Endothelial cell of umbilical vein (primary cell): ENCODE measurements at regions not wholly inside any gene's neighbourhood (a gene's known extent, or its start where the extent isn't known, plus 50 kb on each side); places are given as distances from the start of the nearest gene placed in this dataset.

ENCODE experiments used
- BruUV-seq: library from RNA; stranded (reverse); fragments of 400-500 nt; replicated peaks from 2 replicates; lab custom pipeline; 2021; lab: Mats Ljungman, UMichigan
- CTCF ChIA-PET: fragments of 300-600, 350-600 bp; sonication (Branson Sonifier 250); formaldehyde crosslinking; loops from one replicate; lab custom pipeline; 2021; ENCODE audit warnings: antibody characterized with exemption, inconsistent platforms; lab: Charles Lee
- POLR2A ChIA-PET: fragments of 300-600, 350-600 bp; sonication (Branson Sonifier 250); formaldehyde crosslinking; loops from one replicate; lab custom pipeline; 2021; ENCODE audit warnings: antibody characterized with exemption, inconsistent platforms; lab: Charles Lee
- DNase-seq: peaks from one replicate; pipeline ENCODE4 v3.0.0-alpha.2; 2011; ENCODE audit warnings: low read depth, low spot score
- FAIRE-seq: peaks from 2 replicates; lab custom pipeline; 2011; peaks lifted over from hg19 to GRCh38; lab: Jason Lieb, UNC
- H2AFZ ChIP-seq: 2 replicates; pipeline ENCODE4 v1.6.0; 2012; ENCODE audit warnings: low read depth, low read length, control low read depth, inconsistent platforms
- H3K27ac ChIP-seq: 2 replicates; pipeline ENCODE4 v1.5.1; 2011; ENCODE audit warnings: low read depth, mild to moderate bottlenecking, control low read depth, low read length, moderate library complexity; ENCODE audit not compliant: insufficient read depth
- H3K27me3 ChIP-seq, 2 experiments: 2 replicates each; pipeline versions ENCODE4 v1.6.0 to v1.6.1; 2011; ENCODE audit warnings: low read length in 2 of 2, mixed read lengths in 1 of 2; ENCODE audit not compliant: control insufficient read depth in 2 of 2, insufficient read depth in 2 of 2
- H3K36me3 ChIP-seq, 2 experiments: 2 replicates in 1 of 2; 3 replicates in 1 of 2; pipeline ENCODE4 v1.5.1; 2011; ENCODE audit warnings: low read length in 2 of 2, mild to moderate bottlenecking in 1 of 2, moderate library complexity in 1 of 2; ENCODE audit not compliant: control insufficient read depth in 2 of 2, insufficient read depth in 2 of 2; ENCODE audit errors: extremely low read depth in 1 of 2
- H3K4me1 ChIP-seq: 3 replicates; pipeline ENCODE4 v1.5.1; 2011; ENCODE audit warnings: mild to moderate bottlenecking, low read length; ENCODE audit not compliant: control insufficient read depth, insufficient read depth; ENCODE audit errors: extremely low read depth
- H3K4me2 ChIP-seq: 2 replicates; pipeline ENCODE4 v1.6.1; 2011; ENCODE audit warnings: low read length, control low read depth, mixed read lengths; ENCODE audit not compliant: insufficient read depth
- H3K4me3 ChIP-seq, 3 experiments: fragments of 200-600 bp in 1 of 3; sonication (generic), shearing (Covaris generic) in 1 of 3; replicated peaks in 1 of 3; 2 replicates each; pipeline ENCODE4 v1.5.1; 2011 to 2016; ENCODE audit warnings: control low read depth in 3 of 3, low read length in 3 of 3, mild to moderate bottlenecking in 2 of 3, inconsistent platforms in 1 of 3, low read depth in 1 of 3, moderate library complexity in 1 of 3; ENCODE audit not compliant: insufficient read depth in 1 of 3
- H3K79me2 ChIP-seq: 2 replicates; pipeline ENCODE4 v1.6.0; 2012; ENCODE audit warnings: low read length, inconsistent platforms; ENCODE audit not compliant: control insufficient read depth, insufficient read depth
- H3K9ac ChIP-seq: replicated peaks from 2 replicates; pipeline ENCODE3; 2011; ENCODE audit warnings: low read length, control low read depth; ENCODE audit not compliant: insufficient read depth; ENCODE audit errors: extremely low read depth
- H3K9me1 ChIP-seq: replicated peaks from 3 replicates; pipeline ENCODE4 v1.6.0; 2011; ENCODE audit warnings: mild to moderate bottlenecking, low read length; ENCODE audit not compliant: control insufficient read depth, insufficient read depth; ENCODE audit errors: extremely low read depth
- H3K9me3 ChIP-seq: replicated peaks from 2 replicates; pipeline ENCODE4 v1.5.1; 2012; ENCODE audit warnings: low read length, inconsistent platforms; ENCODE audit not compliant: control insufficient read depth, insufficient read depth
- H4K20me1 ChIP-seq: replicated peaks from 2 replicates; pipeline ENCODE3; 2011; ENCODE audit warnings: mild to moderate bottlenecking, low read length; ENCODE audit not compliant: control insufficient read depth, insufficient read depth; ENCODE audit errors: extremely low read depth
- EZH2 ChIP-seq: IDR thresholded peaks from 2 replicates; pipeline ENCODE4 v1.6.1; 2012; ENCODE audit warnings: borderline replicate concordance, low read depth, mild to moderate bottlenecking, moderate library complexity, low read length, inconsistent platforms; ENCODE audit not compliant: severe bottlenecking
- FOS ChIP-seq: IDR thresholded peaks from 2 replicates; pipeline ENCODE4 v1.6.1; 2011; ENCODE audit warnings: mild to moderate bottlenecking, low read length, moderate library complexity, borderline replicate concordance; ENCODE audit not compliant: insufficient read depth
- GATA2 ChIP-seq: IDR thresholded peaks from 2 replicates; pipeline ENCODE4 v1.7.0; 2011; ENCODE audit warnings: low read depth, mild to moderate bottlenecking, moderate library complexity, mixed read lengths, low read length; ENCODE audit not compliant: insufficient read length, insufficient read depth
- JUN ChIP-seq: IDR thresholded peaks from 2 replicates; pipeline ENCODE4 v1.6.1; 2011; ENCODE audit warnings: borderline replicate concordance, low read depth; ENCODE audit not compliant: insufficient read length, insufficient read depth
- MYC ChIP-seq: IDR thresholded peaks from one replicate; pipeline ENCODE4 v1.6.1; 2011; ENCODE audit warnings: mild to moderate bottlenecking, low read depth, low read length
- POLR2A ChIP-seq: IDR thresholded peaks from 2 replicates; pipeline ENCODE4 v1.6.1; 2012; ENCODE audit warnings: low read depth, mild to moderate bottlenecking, control low read depth, low read length
- POLR2AphosphoS5 ChIP-seq: IDR thresholded peaks from 2 replicates; pipeline ENCODE4 v1.6.1; 2012; ENCODE audit warnings: low read depth, mild to moderate bottlenecking, control low read depth, low read length, moderate library complexity; ENCODE audit not compliant: insufficient read depth
- dilution Hi-C: fragments of 300-500 bp; cut with MboI; formaldehyde crosslinking; loops from one replicate; pipeline ENCODE4 v1.15.0; 2019; ENCODE audit warnings: low sequenced_read_pairs; ENCODE audit not compliant: extremely low pct_ligation_motif_present
- intact Hi-C: fragments of 100-400 bp; cut with micrococcal nuclease; formaldehyde crosslinking; loops from one replicate; pipeline ENCODE4 v1.10.0; 2022
- TF ChIP-seq, protein P1 (sequence below): IDR thresholded peaks from 2 replicates; pipeline ENCODE4 v1.6.1; 2011; ENCODE audit not compliant: insufficient read depth, insufficient read length
- TF ChIP-seq, protein P2 (sequence below), 2 donors: IDR thresholded peaks; 1 replicate in 1 of 2; 2 replicates in 1 of 2; pipeline ENCODE4 v1.5.1; 2011; ENCODE audit warnings: low read length in 2 of 2, mild to moderate bottlenecking in 2 of 2, moderate library complexity in 2 of 2, control low read depth in 1 of 2, inconsistent platforms in 1 of 2, low read depth in 1 of 2; ENCODE audit not compliant: insufficient read depth in 1 of 2; ENCODE audit errors: extremely low read depth in 1 of 2

DNA sequence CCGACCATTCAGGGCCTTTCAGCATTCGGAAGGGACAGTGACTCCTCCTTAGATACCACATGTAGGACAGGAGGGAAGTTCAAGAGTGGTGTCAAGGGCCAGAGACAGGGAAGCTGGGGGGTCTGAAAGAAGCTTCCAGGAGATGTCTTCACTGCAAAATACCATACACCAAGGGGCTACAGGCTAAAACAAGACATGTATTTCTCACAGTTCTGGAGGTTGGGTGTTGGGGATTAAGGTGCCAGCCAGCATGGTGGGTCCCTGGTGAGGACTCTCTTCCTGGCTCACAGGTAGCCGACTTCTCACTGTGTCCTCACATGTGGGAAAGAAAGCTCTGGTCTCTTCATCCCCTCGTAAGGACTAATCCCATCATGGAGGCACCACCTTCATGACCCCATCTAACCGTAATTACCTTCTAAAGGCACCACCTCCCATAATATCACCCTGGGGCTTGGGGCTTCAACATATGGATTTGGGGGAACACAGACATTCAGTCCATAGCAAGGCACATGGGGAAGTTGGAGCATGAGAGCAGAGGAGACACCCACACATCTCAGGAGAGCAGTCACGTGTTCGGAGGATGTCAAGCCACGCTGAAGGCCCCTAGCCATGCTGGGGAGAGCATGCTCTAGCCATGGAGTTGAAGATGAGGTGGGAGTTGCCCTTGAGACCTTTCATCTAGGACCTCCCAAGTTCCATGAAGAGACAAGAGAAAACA lies 73.9 kb upstream of the GDF10 start:
- CTCF ChIA-PET: no interaction called here
- Histone ChIP-seq H3K27me3 (no peaks in the 10 kb centered on the region), H3K9ac (no peak overlapping the region), H3K27ac (no peak overlapping the region), H3K4me3 (no peak overlapping the region), H3K9me3 (no peaks in the 10 kb centered on the region), H3K4me2 (no peak overlapping the region), H3K79me2 (no peaks in the 10 kb centered on the region), H3K36me3 (no peaks in the 10 kb centered on the region), H3K9me1 (no peaks in the 10 kb centered on the region), H2AFZ (no peak overlapping the region), H3K4me1 (no peaks in the 10 kb centered on the region), H4K20me1 (no peaks in the 10 kb centered on the region)
- intact Hi-C loops: no loop called here
- DNase-seq (no peak), FAIRE-seq (no peak)
- POLR2A ChIA-PET: no interaction called here
- dilution Hi-C loops: no loop called here
- no peak for TF ChIP-seq MYC
- no peak for TF ChIP-seq EZH2
- no peak for TF ChIP-seq POLR2AphosphoS5
- TF ChIP-seq GATA2: no peak
- TF ChIP-seq, protein P1, sequence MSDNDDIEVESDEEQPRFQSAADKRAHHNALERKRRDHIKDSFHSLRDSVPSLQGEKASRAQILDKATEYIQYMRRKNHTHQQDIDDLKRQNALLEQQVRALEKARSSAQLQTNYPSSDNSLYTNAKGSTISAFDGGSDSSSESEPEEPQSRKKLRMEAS: no peak
- no peak for TF ChIP-seq JUN
- no peak for TF ChIP-seq POLR2A
- TF ChIP-seq, protein P2, sequence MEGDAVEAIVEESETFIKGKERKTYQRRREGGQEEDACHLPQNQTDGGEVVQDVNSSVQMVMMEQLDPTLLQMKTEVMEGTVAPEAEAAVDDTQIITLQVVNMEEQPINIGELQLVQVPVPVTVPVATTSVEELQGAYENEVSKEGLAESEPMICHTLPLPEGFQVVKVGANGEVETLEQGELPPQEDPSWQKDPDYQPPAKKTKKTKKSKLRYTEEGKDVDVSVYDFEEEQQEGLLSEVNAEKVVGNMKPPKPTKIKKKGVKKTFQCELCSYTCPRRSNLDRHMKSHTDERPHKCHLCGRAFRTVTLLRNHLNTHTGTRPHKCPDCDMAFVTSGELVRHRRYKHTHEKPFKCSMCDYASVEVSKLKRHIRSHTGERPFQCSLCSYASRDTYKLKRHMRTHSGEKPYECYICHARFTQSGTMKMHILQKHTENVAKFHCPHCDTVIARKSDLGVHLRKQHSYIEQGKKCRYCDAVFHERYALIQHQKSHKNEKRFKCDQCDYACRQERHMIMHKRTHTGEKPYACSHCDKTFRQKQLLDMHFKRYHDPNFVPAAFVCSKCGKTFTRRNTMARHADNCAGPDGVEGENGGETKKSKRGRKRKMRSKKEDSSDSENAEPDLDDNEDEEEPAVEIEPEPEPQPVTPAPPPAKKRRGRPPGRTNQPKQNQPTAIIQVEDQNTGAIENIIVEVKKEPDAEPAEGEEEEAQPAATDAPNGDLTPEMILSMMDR (IDR thresholded peaks at IDR 0.05; ENCODE audit: extremely low read depth in 1 of 2, insufficient read depth in 1 of 2, low read depth in 1 of 2, low read length in 2 of 2): no peak
- TF ChIP-seq FOS: no peak
- no TSS peak for BruUV-seq
